Gastrocnemius medialis (tissue), 4 donors: ENCODE measurements at regions not wholly inside any gene's neighbourhood (a gene's known extent, or its start where the extent isn't known, plus 50 kb on each side); places are given as distances from the start of the nearest gene placed in this dataset.
"Not testable (repeated sequence)": the region's sequence is repeated elsewhere in the genome, so short reads cannot be mapped to it uniquely, and the experiment has no call there.

Experiments
- POLR2A ChIP-seq, 2 donors: fragments of 450-650 bp; IDR thresholded peaks; one replicate each; pipeline ENCODE4 v1.6.1; 2017; ENCODE audit warnings: antibody characterized with exemption in 2 of 2, mild to moderate bottlenecking in 2 of 2, moderate library complexity in 2 of 2
- TF ChIP-seq, protein P1 (sequence below), 5 experiments: fragments of 450-650 bp in 3 of 5; fragments of 200-600 bp in 2 of 5; sonication (generic) in 2 of 5; IDR thresholded peaks in 4 of 5; conservative IDR thresholded peaks in 1 of 5; 1 replicate in 4 of 5; 2 replicates in 1 of 5; pipeline ENCODE4 v1.5.1; 2016 to 2019; ENCODE audit warnings: antibody characterized with exemption in 5 of 5, mild to moderate bottlenecking in 3 of 5, moderate library complexity in 3 of 5

DNA sequence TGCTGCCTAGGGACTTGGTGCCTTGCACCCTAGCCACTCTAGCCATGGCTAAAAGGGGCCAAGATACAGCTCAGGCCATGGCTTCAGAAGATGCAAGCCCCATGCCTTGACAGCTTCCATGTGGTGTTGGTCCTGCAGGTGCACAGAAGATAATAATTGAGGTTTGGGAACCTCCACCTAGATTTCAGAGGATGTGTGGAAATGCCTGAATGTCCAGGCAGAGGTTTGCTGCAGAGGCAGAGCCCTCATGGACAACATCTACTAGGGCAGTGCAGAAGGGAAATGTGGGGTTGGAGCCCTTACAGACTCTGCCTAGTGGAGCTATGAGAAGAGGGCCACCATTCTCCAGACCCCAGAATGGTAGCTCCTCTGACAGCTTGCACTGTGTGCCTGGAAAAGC lies 118.7 kb downstream of the APIP start:
- TF ChIP-seq, protein P1, sequence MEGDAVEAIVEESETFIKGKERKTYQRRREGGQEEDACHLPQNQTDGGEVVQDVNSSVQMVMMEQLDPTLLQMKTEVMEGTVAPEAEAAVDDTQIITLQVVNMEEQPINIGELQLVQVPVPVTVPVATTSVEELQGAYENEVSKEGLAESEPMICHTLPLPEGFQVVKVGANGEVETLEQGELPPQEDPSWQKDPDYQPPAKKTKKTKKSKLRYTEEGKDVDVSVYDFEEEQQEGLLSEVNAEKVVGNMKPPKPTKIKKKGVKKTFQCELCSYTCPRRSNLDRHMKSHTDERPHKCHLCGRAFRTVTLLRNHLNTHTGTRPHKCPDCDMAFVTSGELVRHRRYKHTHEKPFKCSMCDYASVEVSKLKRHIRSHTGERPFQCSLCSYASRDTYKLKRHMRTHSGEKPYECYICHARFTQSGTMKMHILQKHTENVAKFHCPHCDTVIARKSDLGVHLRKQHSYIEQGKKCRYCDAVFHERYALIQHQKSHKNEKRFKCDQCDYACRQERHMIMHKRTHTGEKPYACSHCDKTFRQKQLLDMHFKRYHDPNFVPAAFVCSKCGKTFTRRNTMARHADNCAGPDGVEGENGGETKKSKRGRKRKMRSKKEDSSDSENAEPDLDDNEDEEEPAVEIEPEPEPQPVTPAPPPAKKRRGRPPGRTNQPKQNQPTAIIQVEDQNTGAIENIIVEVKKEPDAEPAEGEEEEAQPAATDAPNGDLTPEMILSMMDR (IDR thresholded peaks at IDR 0.05 in 4 of 5, conservative IDR thresholded peaks at IDR 0.05 in 1 of 5) = not testable (repeated sequence)
- not testable (repeated sequence) for TF ChIP-seq POLR2A (IDR thresholded peaks at IDR 0.05)
